Skeletal muscle tissue (tissue), 3 donors: ENCODE measurements at regions not wholly inside any gene's neighbourhood (a gene's known extent, or its start where the extent isn't known, plus 50 kb on each side); places are given as distances from the start of the nearest gene placed in this dataset.

Source experiments
- H3K27ac ChIP-seq: one replicate; pipeline ENCODE4 v1.7.0; 2013; ENCODE audit warnings: mild to moderate bottlenecking, low read depth, low read length, inconsistent platforms
- H3K27me3 ChIP-seq, 3 donors: one replicate each; pipeline ENCODE4 v1.7.0; 2013; ENCODE audit warnings: low read length in 3 of 3; ENCODE audit not compliant: control insufficient read depth in 3 of 3, insufficient read depth in 3 of 3
- H3K36me3 ChIP-seq, 3 donors: one replicate each; pipeline ENCODE4 v1.7.0; 2013; ENCODE audit warnings: low read length in 3 of 3; ENCODE audit not compliant: control insufficient read depth in 3 of 3, insufficient read depth in 3 of 3
- H3K4me1 ChIP-seq, 3 donors: one replicate each; pipeline ENCODE4 v1.7.0; 2013; ENCODE audit warnings: low read length in 3 of 3, mild to moderate bottlenecking in 3 of 3; ENCODE audit not compliant: control insufficient read depth in 3 of 3, insufficient read depth in 3 of 3
- H3K4me3 ChIP-seq, 3 donors: one replicate each; pipeline ENCODE4 v1.7.0; 2013; ENCODE audit warnings: low read length in 3 of 3
- H3K9ac ChIP-seq, 3 donors: one replicate each; pipeline ENCODE4 v1.7.0; 2013; ENCODE audit warnings: low read length in 3 of 3, mild to moderate bottlenecking in 3 of 3, moderate library complexity in 2 of 3, low read depth in 1 of 3
- H3K9me3 ChIP-seq, 3 donors: one replicate each; pipeline ENCODE4 v1.7.0; 2013; ENCODE audit warnings: low read length in 3 of 3; ENCODE audit not compliant: control insufficient read depth in 3 of 3
- donor health status: Osteomylitis.

- Histone ChIP-seq H3K4me3 (no peak overlapping the region), H3K27ac (no peak overlapping the region), H3K36me3 (no peaks in the 10 kb centered on the region), H3K9ac (no peak overlapping the region), H3K4me1 (no peaks in the 10 kb centered on the region), H3K27me3 (peaks cover 54 to 59% (median 58%) of the 10 kb centered on the region in 3 donors), H3K9me3 (no peaks in the 10 kb centered on the region)
These were observed 160.5 kb downstream of the ACTL8 start for GRCh38 chr1:17915511-17916197.

- H3K36me3 ChIP-seq: no peaks in the 10 kb centered on the region
- no peaks in the 10 kb centered on the region for H3K4me1 ChIP-seq
- no peak overlapping the region for H3K27ac ChIP-seq
- no peak overlapping the region for H3K9ac ChIP-seq
- peaks cover 57 to 61% (median 58%) of the 10 kb centered on the region in 3 donors for H3K27me3 ChIP-seq
- no peaks in the 10 kb centered on the region for H3K9me3 ChIP-seq
- no peak overlapping the region for H3K4me3 ChIP-seq
These were observed 161.6 kb downstream of the ACTL8 start for GRCh38 chr1:17916702-17917101.

DNA sequence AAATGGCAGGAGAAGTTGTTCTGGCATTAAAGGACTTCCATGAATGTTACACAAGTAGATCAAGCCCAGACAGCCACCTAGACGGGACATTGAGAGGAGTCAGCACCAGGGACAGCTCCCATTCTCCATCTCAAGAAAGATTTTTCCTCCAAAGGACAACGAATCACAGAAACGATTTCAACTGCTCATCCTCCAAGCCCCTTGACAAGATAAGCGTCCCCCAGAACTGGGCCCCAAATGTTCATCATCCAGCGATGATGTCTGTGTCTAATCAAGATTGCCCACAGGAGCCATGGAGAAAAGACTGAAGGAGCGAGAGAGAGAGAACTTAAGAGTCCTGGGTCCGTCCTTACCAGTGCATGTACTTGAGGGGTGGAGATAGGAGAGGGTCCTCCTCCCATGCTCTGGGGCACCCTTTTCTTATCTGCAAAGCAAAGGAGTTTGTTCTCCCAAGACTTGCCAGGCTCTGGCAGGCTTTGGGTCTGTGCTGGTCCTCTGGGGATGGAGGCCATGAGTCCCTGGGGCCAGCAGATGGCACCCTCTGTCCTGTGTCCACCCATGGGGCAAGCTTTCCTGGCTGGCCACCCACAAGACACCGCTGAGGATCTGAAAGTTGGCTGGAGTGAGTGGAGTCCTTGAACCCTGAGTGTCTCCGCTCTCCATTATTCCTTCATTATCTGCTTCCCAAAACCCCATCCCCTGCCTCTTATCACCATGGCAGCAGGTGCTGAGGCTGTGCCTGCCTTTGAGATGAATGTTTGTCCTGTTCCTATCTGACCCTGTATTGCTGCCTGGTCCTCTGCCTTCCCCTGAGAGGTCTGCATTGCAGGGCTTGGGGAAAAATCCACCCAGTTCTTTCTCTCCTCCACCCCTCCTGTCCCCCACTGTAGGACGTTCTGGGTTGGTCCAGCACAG is 164.6 kb downstream of the ACTL8 start:
- no peaks in the 10 kb centered on the region for H3K9me3 ChIP-seq
- H3K4me1 ChIP-seq: no peaks in the 10 kb centered on the region
- H3K4me3 ChIP-seq: no peak overlapping the region
- H3K36me3 ChIP-seq: no peaks in the 10 kb centered on the region
- H3K27ac ChIP-seq: no peak overlapping the region
- H3K9ac ChIP-seq: no peak overlapping the region
- peaks cover 47 to 64% (median 58%) of the 10 kb centered on the region in 3 donors for H3K27me3 ChIP-seq

- Histone ChIP-seq H3K27ac (no peak overlapping the region), H3K9me3 (no peaks in the 10 kb centered on the region), H3K4me3 (no peak overlapping the region), H3K9ac (no peak overlapping the region), H3K27me3 (peaks cover 39 to 57% (median 53%) of the 10 kb centered on the region in 3 donors), H3K4me1 (no peaks in the 10 kb centered on the region), H3K36me3 (no peaks in the 10 kb centered on the region)
These were observed 165.9 kb downstream of the ACTL8 start for GRCh38 chr1:17920881-17921640.

- H3K9ac ChIP-seq: no peak overlapping the region
- no peaks in the 10 kb centered on the region for H3K36me3 ChIP-seq
- H3K4me1 ChIP-seq: no peaks in the 10 kb centered on the region
- peaks cover 30 to 56% (median 52%) of the 10 kb centered on the region in 3 donors for H3K27me3 ChIP-seq
- no peak overlapping the region for H3K4me3 ChIP-seq
- H3K9me3 ChIP-seq: no peaks in the 10 kb centered on the region
- no peak overlapping the region for H3K27ac ChIP-seq
These were observed 167.7 kb downstream of the ACTL8 start for GRCh38 chr1:17922833-17923232.

- H3K4me1 ChIP-seq: no peaks in the 10 kb centered on the region
- no peak overlapping the region for H3K4me3 ChIP-seq
- peaks cover 26 to 58% (median 52%) of the 10 kb centered on the region in 3 donors for H3K27me3 ChIP-seq
- no peaks in the 10 kb centered on the region for H3K36me3 ChIP-seq
- H3K9me3 ChIP-seq: no peaks in the 10 kb centered on the region
- no peak overlapping the region for H3K27ac ChIP-seq
- H3K9ac ChIP-seq: no peak overlapping the region
These were observed 168.5 kb downstream of the ACTL8 start for GRCh38 chr1:17923666-17924065.

- no peaks in the 10 kb centered on the region for H3K36me3 ChIP-seq
- H3K9ac ChIP-seq: no peak overlapping the region
- H3K9me3 ChIP-seq: no peaks in the 10 kb centered on the region
- no peaks in the 10 kb centered on the region for H3K4me1 ChIP-seq
- no peak overlapping the region for H3K4me3 ChIP-seq
- H3K27ac ChIP-seq: no peak overlapping the region
- H3K27me3 ChIP-seq: peaks cover 26 to 61% (median 51%) of the 10 kb centered on the region in 3 donors
These were observed 169.4 kb downstream of the ACTL8 start for GRCh38 chr1:17924578-17924977.

DNA sequence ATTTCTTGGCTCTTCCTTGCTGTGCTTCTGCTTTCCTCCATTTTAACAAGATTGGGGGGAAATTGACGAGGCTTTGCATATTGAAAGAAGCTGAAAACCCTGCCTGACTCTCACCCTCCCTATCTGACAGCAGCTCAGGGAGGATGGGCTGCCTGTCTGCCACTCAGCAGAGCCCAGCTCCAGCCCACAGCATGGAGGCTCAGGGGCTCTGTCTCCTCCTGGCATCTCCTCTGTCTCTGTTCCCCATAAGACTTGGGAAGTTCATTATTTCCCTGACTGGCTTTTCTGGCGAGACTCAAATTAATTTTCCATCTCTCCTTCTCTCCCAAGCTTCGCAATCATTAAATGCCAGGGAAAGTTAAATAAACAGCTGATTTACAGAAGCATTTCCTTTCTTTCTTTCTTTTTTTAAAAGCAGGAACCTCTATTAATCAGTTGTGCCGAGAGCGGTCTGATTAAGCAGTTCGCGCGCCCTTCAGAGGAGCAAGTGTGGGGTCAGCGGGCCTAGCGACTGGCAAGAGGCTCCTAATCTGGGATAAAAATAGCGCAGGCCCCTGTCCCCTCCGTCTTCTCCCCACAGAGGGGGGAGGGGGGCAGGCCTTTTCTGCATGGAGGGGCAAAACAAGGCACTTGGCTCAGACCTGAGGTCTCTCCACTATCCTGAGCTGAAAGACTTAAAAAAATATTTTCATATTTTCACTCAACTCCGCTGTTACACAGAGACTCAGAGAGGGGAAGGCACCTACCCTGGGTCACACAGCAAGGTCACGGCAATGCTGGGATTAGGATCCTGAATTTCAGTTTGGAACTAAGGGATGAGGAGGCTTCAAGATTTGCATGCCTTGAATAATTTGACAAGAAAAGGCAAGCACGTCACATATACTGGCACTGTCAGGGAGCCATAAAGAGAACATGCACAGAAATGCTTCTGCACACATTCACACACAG is 170.4 kb downstream of the ACTL8 start:
- no peak overlapping the region for H3K9ac ChIP-seq
- H3K27me3 ChIP-seq: peaks cover 23 to 52% (median 44%) of the 10 kb centered on the region in 3 donors
- H3K4me3 ChIP-seq: no peak overlapping the region
- H3K4me1 ChIP-seq: peaks cover 0 to 3% (median 2%) of the 10 kb centered on the region in 3 donors
- no peaks in the 10 kb centered on the region for H3K36me3 ChIP-seq
- H3K9me3 ChIP-seq: no peaks in the 10 kb centered on the region
- no peak overlapping the region for H3K27ac ChIP-seq

GRCh38 chr1:17926906-17927305 is 171.8 kb downstream of the ACTL8 start:
- H3K27ac ChIP-seq: no peak overlapping the region
- no peak overlapping the region for H3K9ac ChIP-seq
- peaks cover 18 to 48% (median 43%) of the 10 kb centered on the region in 3 donors for H3K27me3 ChIP-seq
- no peak overlapping the region for H3K4me3 ChIP-seq
- H3K4me1 ChIP-seq: peaks cover 0 to 3% (median 2%) of the 10 kb centered on the region in 3 donors
- H3K9me3 ChIP-seq: no peaks in the 10 kb centered on the region
- no peaks in the 10 kb centered on the region for H3K36me3 ChIP-seq
